DMS 273 (cell line): ENCODE measurements at regions not wholly inside any gene's neighbourhood (a gene's known extent, or its start where the extent isn't known, plus 50 kb on each side); places are given as distances from the start of the nearest gene placed in this dataset.
"Not testable (repeated sequence)": the region's sequence is repeated elsewhere in the genome, so short reads cannot be mapped to it uniquely, and the experiment has no call there.

Experiments
- DNase-seq: peaks from one replicate; lab custom pipeline; 2025; ENCODE audit not compliant: unreplicated experiment; lab: John Stamatoyannopoulos, UW

DNA sequence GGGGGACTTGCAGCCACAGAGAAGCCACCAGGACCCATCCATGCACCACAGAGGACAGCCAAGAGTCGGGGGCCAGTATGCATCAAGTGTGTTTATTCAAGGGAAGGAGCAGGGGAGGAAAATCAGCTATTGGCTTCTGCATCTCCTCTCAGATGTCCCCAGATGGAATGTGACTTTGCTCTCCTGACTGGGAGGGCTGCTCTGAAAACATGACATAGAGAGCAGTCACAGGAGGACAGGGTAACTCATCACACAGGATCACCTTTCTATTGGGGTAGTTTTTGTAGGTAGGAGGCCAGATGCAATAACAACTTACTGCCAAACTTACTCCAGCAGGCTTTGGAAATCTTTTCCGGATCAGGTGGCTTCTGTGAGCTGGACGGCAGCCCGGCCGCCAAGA lies 121.0 kb upstream of the OPCML start:
- no peak for DNase-seq

- no peak for DNase-seq
Observed at GRCh38 chr11:133650082-133650481, 117.8 kb upstream of the OPCML start.

DNA sequence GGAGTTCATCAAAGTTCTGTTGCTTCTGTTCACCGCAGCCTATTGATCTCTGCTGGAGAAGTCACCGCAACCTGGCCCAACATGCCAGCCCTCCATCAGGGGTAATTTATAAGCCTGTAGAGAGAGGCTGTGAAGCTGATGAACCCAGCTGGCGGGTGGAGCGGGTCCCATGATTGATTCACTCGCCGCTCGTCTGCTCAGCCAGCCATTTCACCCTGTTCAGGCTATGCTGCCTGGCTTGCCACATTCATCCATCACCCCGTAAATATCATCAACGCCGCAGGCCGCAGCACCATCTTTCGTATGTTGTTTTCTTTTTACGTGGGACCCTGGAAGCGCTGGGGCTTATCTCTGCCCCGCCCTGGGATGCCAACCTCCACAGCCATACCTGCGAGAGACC lies 116.7 kb upstream of the OPCML start:
- DNase-seq = no peak

- DNase-seq = no peak
Observed at GRCh38 chr11:133639408-133639807, 107.1 kb upstream of the OPCML start.

DNA sequence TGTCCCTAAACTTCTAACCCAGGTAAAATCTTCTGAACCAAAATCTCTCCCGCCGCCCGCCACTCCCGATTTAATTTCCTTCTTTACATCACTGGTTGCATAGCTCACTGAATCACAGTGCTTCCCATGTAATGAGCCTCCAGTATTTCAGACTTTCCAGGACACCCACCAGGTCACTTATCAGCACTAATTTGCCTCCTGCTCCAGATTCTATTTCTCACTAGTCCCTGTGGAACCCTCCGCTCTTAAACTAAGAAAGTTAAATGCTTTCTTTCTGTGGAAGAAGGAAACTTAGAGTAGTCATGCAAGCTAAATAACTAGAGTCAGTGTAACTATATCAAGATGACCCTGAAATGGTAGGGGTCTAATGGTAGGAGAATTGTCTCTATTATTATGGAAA lies 106.6 kb upstream of the OPCML start:
- DNase-seq = no peak

- no peak for DNase-seq
Observed at GRCh38 chr11:133636711-133637355, 104.5 kb upstream of the OPCML start.

DNA sequence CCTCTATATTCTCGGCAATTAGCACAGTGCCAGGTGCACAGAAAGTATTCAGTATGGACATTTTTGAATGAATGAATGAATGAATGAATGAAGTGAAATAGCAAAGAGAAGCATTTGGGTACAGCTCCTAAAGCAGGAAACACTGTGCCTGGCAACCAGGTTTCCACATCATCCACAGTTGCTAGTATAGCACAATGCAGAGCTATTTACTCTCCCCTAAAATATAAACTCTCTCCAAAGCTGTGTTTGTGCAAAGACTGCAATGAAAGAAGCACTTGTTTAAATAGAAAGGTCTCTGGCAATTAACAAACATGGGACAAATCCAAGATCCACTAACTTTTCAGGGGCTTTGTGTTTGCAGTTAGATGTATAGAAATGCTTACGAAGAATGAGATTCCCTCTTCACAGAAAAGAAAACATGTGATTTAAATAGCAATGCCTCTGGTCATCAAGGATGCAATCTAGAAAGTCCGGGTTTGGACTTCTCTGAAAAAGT lies 103.0 kb upstream of the OPCML start:
- DNase-seq = no peak

- DNase-seq = not testable (repeated sequence)
Observed at GRCh38 chr11:133628371-133628770, 96.1 kb upstream of the OPCML start.

- DNase-seq = no peak
Observed at GRCh38 chr11:133621611-133622010, 89.3 kb upstream of the OPCML start.

GRCh38 chr11:133619973-133620372 lies 87.7 kb upstream of the OPCML start:
- no peak for DNase-seq

- DNase-seq = no peak
Observed at GRCh38 chr11:133619397-133619796, 87.1 kb upstream of the OPCML start.

- no peak for DNase-seq
Observed at GRCh38 chr11:133618544-133618943, 86.2 kb upstream of the OPCML start.

- no peak for DNase-seq
Observed at GRCh38 chr11:133608496-133608895, 76.2 kb upstream of the OPCML start.

GRCh38 chr11:133606124-133606523 lies 73.8 kb upstream of the OPCML start:
- DNase-seq = no peak

- no peak for DNase-seq
Observed at GRCh38 chr11:133605482-133605881, 73.2 kb upstream of the OPCML start.

DNA sequence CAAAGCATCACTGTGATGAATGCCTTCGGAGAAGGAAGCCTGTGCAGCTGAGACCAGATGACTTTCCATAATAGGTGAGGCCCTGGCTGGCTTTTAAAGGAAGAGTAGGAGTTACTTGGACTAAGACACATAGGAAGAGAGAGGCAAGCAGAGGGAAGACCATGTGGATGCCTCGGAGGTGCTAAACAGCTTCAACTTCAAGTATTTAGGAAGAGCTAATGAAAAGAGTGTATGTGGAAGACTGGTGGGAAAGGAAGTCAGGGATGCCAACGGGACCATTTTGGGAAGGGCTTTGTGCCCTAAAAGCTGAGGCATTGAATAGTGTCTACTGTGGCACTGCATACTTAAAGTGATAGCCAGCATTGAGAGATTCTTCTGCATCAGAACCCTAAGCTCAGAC lies 69.3 kb upstream of the OPCML start:
- DNase-seq = no peak

GRCh38 chr11:133600786-133601185 lies 68.5 kb upstream of the OPCML start:
- no peak for DNase-seq

- DNase-seq = no peak
Observed at GRCh38 chr11:133600306-133600705, 68.0 kb upstream of the OPCML start.

DNA sequence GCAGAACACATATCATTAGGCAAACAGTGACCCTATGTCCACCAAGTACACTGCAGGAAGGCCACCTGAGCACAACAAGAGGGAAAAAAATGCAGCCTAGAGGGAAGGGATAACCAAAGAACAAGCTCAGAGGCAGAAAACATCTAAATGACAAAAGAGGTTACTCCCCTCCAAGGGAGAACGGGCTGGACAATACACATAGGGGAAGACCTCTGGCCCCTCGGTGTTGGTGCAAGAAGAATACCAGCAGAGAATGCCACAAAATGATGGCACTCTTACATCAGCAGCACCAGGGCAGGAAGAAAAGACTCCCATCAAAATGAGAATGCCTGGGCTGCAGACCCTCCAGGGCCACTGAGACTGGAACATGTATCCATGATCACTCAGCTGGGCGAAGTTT lies 66.6 kb upstream of the OPCML start:
- DNase-seq = no peak

- no peak for DNase-seq
Observed at GRCh38 chr11:133597236-133597635, 64.9 kb upstream of the OPCML start.

DNA sequence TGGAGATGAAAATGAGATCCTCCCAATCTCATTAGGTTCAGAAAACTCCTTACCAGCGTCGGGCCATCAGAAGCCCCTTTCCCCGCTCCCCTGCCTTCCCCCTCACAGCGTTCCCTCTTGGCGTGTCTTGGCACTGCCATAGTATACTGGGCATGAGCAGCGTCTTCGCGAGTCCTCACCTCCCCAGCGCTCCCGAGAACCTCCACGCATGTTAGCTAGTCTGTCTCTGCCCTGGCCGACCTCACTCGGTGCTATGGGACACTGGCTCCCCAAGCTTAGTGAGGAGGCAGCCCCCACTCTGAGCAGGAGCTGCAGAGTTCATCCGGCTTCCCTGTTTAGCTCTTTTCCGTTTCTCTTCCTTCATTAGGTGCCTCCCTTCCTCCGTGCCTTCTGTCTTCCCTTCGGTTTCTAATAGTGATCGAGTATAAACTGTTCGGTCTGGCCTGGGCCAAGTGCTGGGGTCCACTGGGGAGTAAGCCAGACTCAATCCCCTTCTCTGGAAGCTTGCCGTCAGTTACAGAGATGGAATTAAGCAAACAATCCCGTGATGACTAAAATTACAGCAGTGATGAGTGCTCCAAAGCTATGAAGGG lies 63.8 kb upstream of the OPCML start:
- DNase-seq = no peak

- no peak for DNase-seq
Observed at GRCh38 chr11:133593036-133593435, 60.7 kb upstream of the OPCML start.
